A673 (cell line): ENCODE measurements at regions not wholly inside any gene's neighbourhood (a gene's known extent, or its start where the extent isn't known, plus 50 kb on each side); places are given as distances from the start of the nearest gene placed in this dataset.

Experiments
- BruUV-seq: library from RNA; stranded (reverse); fragments of 400-500 nt; replicated peaks from 2 replicates; lab custom pipeline; 2021; lab: Mats Ljungman, UMichigan
- CTCF ChIA-PET: fragments of 300-600 bp; sonication (Branson Sonifier 250); formaldehyde crosslinking; loops from one replicate; lab custom pipeline; 2022; ENCODE audit warnings: antibody characterized with exemption; lab: Charles Lee
- POLR2A ChIA-PET: fragments of 300-600 bp; sonication (Branson Sonifier 250); formaldehyde crosslinking; loops from one replicate; lab custom pipeline; 2022; ENCODE audit warnings: antibody characterized with exemption; ENCODE audit not compliant: low non-redundant PET; lab: Charles Lee
- DNase-seq: peaks from one replicate; pipeline ENCODE4 v3.0.0-alpha.2; 2015; ENCODE audit warnings: low spot score
- H3K27ac ChIP-seq: fragments of 200-600 bp; sonication (generic); 2 replicates; pipeline ENCODE4 v1.5.1; 2016; ENCODE audit warnings: mixed run types, low read depth, mild to moderate bottlenecking, mixed read lengths, antibody characterized with exemption, low read length; ENCODE audit not compliant: poor library complexity, severe bottlenecking
- H3K27me3 ChIP-seq: fragments of 200-600 bp; sonication (generic); replicated peaks from 2 replicates; pipeline ENCODE4 v1.6.1; 2017; ENCODE audit warnings: mixed run types, low read depth, mild to moderate bottlenecking, mixed read lengths, antibody characterized with exemption, low read length; ENCODE audit not compliant: insufficient read depth, poor library complexity
- H3K36me3 ChIP-seq: fragments of 200-600 bp; sonication (generic); 2 replicates; pipeline ENCODE4 v1.6.1; 2016; ENCODE audit warnings: mixed run types, mild to moderate bottlenecking, mixed read lengths, antibody characterized with exemption, low read length; ENCODE audit not compliant: insufficient read depth, poor library complexity, severe bottlenecking
- H3K4me1 ChIP-seq: fragments of 200-600 bp; sonication (generic); 2 replicates; pipeline ENCODE4 v1.6.1; 2017; ENCODE audit warnings: mixed run types, mild to moderate bottlenecking, mixed read lengths, antibody characterized with exemption, low read length; ENCODE audit not compliant: insufficient read depth, poor library complexity, severe bottlenecking
- H3K4me3 ChIP-seq: fragments of 200-600 bp; sonication (generic); 2 replicates; pipeline ENCODE4 v1.5.1; 2016; ENCODE audit warnings: low read depth, mixed run types, mild to moderate bottlenecking, mixed read lengths, low read length; ENCODE audit not compliant: poor library complexity, severe bottlenecking
- H3K9me3 ChIP-seq: fragments of 200-600 bp; sonication (generic); 2 replicates; pipeline ENCODE4 v1.6.1; 2016; ENCODE audit warnings: mixed run types, low read depth, mild to moderate bottlenecking, mixed read lengths, antibody characterized with exemption, low read length; ENCODE audit not compliant: poor library complexity, severe bottlenecking
- CTCF ChIP-seq: fragments of 300-800, 200-600 bp; sonication (generic); conservative IDR thresholded peaks from 2 replicates; pipeline ENCODE4 v1.5.1; 2017; ENCODE audit warnings: low read depth, mild to moderate bottlenecking, antibody characterized with exemption, low read length, moderate library complexity, mixed read lengths
- EZH2 ChIP-seq: fragments of 200-600 bp; sonication (generic); IDR thresholded peaks from 2 replicates; pipeline ENCODE4 v1.6.1; 2017; ENCODE audit warnings: borderline replicate concordance, low read depth, mild to moderate bottlenecking, mixed read lengths, antibody characterized with exemption, low read length; ENCODE audit not compliant: poor library complexity, severe bottlenecking
- intact Hi-C: fragments of 100-400 bp; cut with micrococcal nuclease; formaldehyde crosslinking; loops from one replicate; pipeline ENCODE4 v1.10.0; 2022; ENCODE audit not compliant: unreplicated experiment

- ChIA-PET CTCF (no interaction called here), POLR2A (no interaction called here)
- intact Hi-C loops = loop anchor here (2.0 kb wide), 1 partner anchor 21 kb away; no protein-coding TSS in a partner anchor
- no peaks in the 10 kb centered on the region for H3K36me3 ChIP-seq
- H3K27ac ChIP-seq = no peak overlapping the region
- no peak for DNase-seq
- no peak overlapping the region for H3K4me3 ChIP-seq
- H3K4me1 ChIP-seq = no peaks in the 10 kb centered on the region
- H3K9me3 ChIP-seq = peaks cover 6% of the 10 kb centered on the region
- no peaks in the 10 kb centered on the region for H3K27me3 ChIP-seq
- no TSS peak for BruUV-seq
- TF ChIP-seq EZH2 (no peak), CTCF (no peak)
Measured at GRCh38 chrX:39513836-39514235, 583.9 kb downstream of the BCOR start.

DNA sequence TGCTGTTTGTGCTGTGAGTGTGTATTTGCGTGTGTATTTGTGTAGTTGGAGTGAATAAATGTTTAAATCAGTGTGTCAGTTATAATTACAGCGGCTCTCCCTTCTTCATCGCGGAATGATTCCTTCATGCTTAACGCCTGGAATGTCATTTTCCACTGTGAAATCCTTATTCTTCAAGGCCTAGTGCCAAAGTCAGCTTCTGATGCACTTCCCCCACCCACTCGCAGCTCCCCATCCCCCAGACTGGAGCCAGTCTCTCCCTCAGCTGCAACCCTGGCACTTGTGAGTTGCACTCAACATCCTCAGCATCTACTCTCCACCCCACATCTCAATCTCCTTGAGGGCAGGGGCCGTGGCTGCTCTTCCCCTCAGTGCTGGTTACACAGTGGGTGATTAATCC lies 583.0 kb downstream of the BCOR start:
- H3K4me1 ChIP-seq = peaks cover 4% of the 10 kb centered on the region
- H3K36me3 ChIP-seq = no peaks in the 10 kb centered on the region
- no peak for DNase-seq
- POLR2A ChIA-PET = no interaction called here
- no peak for TF ChIP-seq EZH2
- TF ChIP-seq CTCF = no peak
- H3K9me3 ChIP-seq = no peaks in the 10 kb centered on the region
- no TSS peak for BruUV-seq
- no peaks in the 10 kb centered on the region for H3K27me3 ChIP-seq
- CTCF ChIA-PET = no interaction called here
- H3K27ac ChIP-seq = no peak overlapping the region
- no peak overlapping the region for H3K4me3 ChIP-seq
- intact Hi-C loops = no loop called here

- H3K36me3 ChIP-seq = no peaks in the 10 kb centered on the region
- H3K27ac ChIP-seq = no peak overlapping the region
- POLR2A ChIA-PET = no interaction called here
- no peaks in the 10 kb centered on the region for H3K27me3 ChIP-seq
- peaks cover 4% of the 10 kb centered on the region for H3K4me1 ChIP-seq
- DNase-seq = no peak
- no TSS peak for BruUV-seq
- no peaks in the 10 kb centered on the region for H3K9me3 ChIP-seq
- intact Hi-C loops = no loop called here
- CTCF ChIA-PET = no interaction called here
- TF ChIP-seq CTCF (no peak), EZH2 (no peak)
- H3K4me3 ChIP-seq = no peak overlapping the region
Measured at GRCh38 chrX:39516427-39516841, 581.3 kb downstream of the BCOR start.
